PFSK-1 (cell line): ENCODE measurements at regions not wholly inside any gene's neighbourhood (a gene's known extent, or its start where the extent isn't known, plus 50 kb on each side); places are given as distances from the start of the nearest gene placed in this dataset.

Experiments used
- FOXP2 ChIP-seq: optimal IDR thresholded peaks from 2 replicates; pipeline ENCODE3; 2011; ENCODE audit warnings: borderline replicate concordance, control low read depth, inconsistent platforms; ENCODE audit not compliant: insufficient read depth; ENCODE audit errors: extremely low read length, extremely low read depth
- POLR2AphosphoS5 ChIP-seq: IDR thresholded peaks from 2 replicates; pipeline ENCODE4 v1.6.1; 2012; ENCODE audit warnings: low read depth, mild to moderate bottlenecking, control low read depth, low read length, moderate library complexity
- SIN3A ChIP-seq: IDR thresholded peaks from 2 replicates; pipeline ENCODE4 v1.6.1; 2012; ENCODE audit warnings: mild to moderate bottlenecking, low read length, moderate library complexity, borderline replicate concordance; ENCODE audit not compliant: insufficient read depth
- TAF1 ChIP-seq: IDR thresholded peaks from 2 replicates; pipeline ENCODE4 v1.6.1; 2012; ENCODE audit warnings: low read length, control low read depth, borderline replicate concordance; ENCODE audit not compliant: insufficient read depth
- TF ChIP-seq, protein P1 (sequence below), 2 experiments: IDR thresholded peaks; 2 replicates each; pipeline versions ENCODE4 v1.6.1 to v1.8.0; 2011 to 2012; ENCODE audit warnings: low read depth in 2 of 2, low read length in 2 of 2, control low read depth in 1 of 2, inconsistent platforms in 1 of 2, mild to moderate bottlenecking in 1 of 2, moderate library complexity in 1 of 2; ENCODE audit not compliant: insufficient read depth in 1 of 2

DNA sequence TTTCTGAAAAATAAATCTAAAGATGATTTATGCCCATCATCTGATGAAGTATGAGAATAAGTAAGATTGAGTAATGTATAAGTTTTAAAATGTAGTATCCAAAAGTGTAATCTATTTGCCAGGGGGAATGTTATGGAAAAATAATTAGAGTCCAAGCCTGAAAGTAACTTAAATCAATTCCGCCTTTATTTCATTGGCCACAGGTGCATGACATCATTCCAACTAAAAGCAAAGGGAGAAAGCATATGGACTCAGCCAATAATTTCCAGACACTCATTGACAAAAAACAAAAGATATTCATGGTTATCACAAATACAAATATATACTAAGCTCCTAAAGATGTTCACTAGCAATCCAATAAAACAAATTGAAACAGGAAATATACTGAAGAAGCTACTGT lies 752.6 kb upstream of the TMEFF2 start:
- TF ChIP-seq FOXP2 (no peak), SIN3A (no peak), TAF1 (no peak), POLR2AphosphoS5 (no peak)
- TF ChIP-seq, protein P1, sequence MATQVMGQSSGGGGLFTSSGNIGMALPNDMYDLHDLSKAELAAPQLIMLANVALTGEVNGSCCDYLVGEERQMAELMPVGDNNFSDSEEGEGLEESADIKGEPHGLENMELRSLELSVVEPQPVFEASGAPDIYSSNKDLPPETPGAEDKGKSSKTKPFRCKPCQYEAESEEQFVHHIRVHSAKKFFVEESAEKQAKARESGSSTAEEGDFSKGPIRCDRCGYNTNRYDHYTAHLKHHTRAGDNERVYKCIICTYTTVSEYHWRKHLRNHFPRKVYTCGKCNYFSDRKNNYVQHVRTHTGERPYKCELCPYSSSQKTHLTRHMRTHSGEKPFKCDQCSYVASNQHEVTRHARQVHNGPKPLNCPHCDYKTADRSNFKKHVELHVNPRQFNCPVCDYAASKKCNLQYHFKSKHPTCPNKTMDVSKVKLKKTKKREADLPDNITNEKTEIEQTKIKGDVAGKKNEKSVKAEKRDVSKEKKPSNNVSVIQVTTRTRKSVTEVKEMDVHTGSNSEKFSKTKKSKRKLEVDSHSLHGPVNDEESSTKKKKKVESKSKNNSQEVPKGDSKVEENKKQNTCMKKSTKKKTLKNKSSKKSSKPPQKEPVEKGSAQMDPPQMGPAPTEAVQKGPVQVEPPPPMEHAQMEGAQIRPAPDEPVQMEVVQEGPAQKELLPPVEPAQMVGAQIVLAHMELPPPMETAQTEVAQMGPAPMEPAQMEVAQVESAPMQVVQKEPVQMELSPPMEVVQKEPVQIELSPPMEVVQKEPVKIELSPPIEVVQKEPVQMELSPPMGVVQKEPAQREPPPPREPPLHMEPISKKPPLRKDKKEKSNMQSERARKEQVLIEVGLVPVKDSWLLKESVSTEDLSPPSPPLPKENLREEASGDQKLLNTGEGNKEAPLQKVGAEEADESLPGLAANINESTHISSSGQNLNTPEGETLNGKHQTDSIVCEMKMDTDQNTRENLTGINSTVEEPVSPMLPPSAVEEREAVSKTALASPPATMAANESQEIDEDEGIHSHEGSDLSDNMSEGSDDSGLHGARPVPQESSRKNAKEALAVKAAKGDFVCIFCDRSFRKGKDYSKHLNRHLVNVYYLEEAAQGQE (IDR thresholded peaks at IDR 0.05; ENCODE audit: insufficient read depth in 1 of 2, low read depth in 2 of 2, low read length in 2 of 2): no peak

- TF ChIP-seq, protein P1 (IDR thresholded peaks at IDR 0.05; ENCODE audit: insufficient read depth in 1 of 2, low read depth in 2 of 2, low read length in 2 of 2): no peak
- no peak for TF ChIP-seq SIN3A
- no peak for TF ChIP-seq POLR2AphosphoS5
- TF ChIP-seq TAF1: no peak
- no peak for TF ChIP-seq FOXP2
Measured at GRCh38 chr2:192940767-192941166, 746.0 kb upstream of the TMEFF2 start.

- TF ChIP-seq, protein P1 (IDR thresholded peaks at IDR 0.05; ENCODE audit: insufficient read depth in 1 of 2, low read depth in 2 of 2, low read length in 2 of 2): no peak
- TF ChIP-seq FOXP2: no peak
- no peak for TF ChIP-seq POLR2AphosphoS5
- no peak for TF ChIP-seq TAF1
- no peak for TF ChIP-seq SIN3A
Measured at GRCh38 chr2:192932376-192932775, 737.6 kb upstream of the TMEFF2 start.

- TF ChIP-seq FOXP2: no peak
- TF ChIP-seq TAF1: no peak
- no peak for TF ChIP-seq SIN3A
- TF ChIP-seq, protein P1 (IDR thresholded peaks at IDR 0.05; ENCODE audit: insufficient read depth in 1 of 2, low read depth in 2 of 2, low read length in 2 of 2): no peak
- TF ChIP-seq POLR2AphosphoS5: no peak
Measured at GRCh38 chr2:192901446-192901845, 706.7 kb upstream of the TMEFF2 start.

GRCh38 chr2:192899466-192899865 lies 704.7 kb upstream of the TMEFF2 start:
- no peak for TF ChIP-seq SIN3A
- TF ChIP-seq POLR2AphosphoS5: no peak
- TF ChIP-seq TAF1: no peak
- TF ChIP-seq FOXP2: no peak
- TF ChIP-seq, protein P1 (IDR thresholded peaks at IDR 0.05; ENCODE audit: insufficient read depth in 1 of 2, low read depth in 2 of 2, low read length in 2 of 2): no peak
